Limb (tissue), 2 donors: ENCODE measurements at regions not wholly inside any gene's neighbourhood (a gene's known extent, or its start where the extent isn't known, plus 50 kb on each side); places are given as distances from the start of the nearest gene placed in this dataset.

Source experiments
- DNase-seq, 2 donors: peaks; one replicate each; pipeline ENCODE4 v3.0.0-alpha.2; 2016; ENCODE audit errors: extremely low spot score in 2 of 2

- DNase-seq, result no peak
These were observed 52.0 kb upstream of the GRAMD1B start for GRCh38 chr11:123378096-123378495.

GRCh38 chr11:123377355-123377754 lies 52.7 kb upstream of the GRAMD1B start:
- no peak for DNase-seq

- no peak for DNase-seq
These were observed 54.2 kb upstream of the GRAMD1B start for GRCh38 chr11:123375832-123376231.

- no peak for DNase-seq
These were observed 55.5 kb upstream of the GRAMD1B start for GRCh38 chr11:123374622-123374968.

- no peak for DNase-seq
These were observed 56.1 kb upstream of the GRAMD1B start for GRCh38 chr11:123373754-123374621.

- DNase-seq, result no peak
These were observed 58.4 kb upstream of the GRAMD1B start for GRCh38 chr11:123371506-123372297.

GRCh38 chr11:123366924-123367323 lies 63.1 kb upstream of the GRAMD1B start:
- DNase-seq, result no peak

- no peak for DNase-seq
These were observed 64.1 kb upstream of the GRAMD1B start for GRCh38 chr11:123365955-123366354.

- no peak for DNase-seq
These were observed 66.0 kb upstream of the GRAMD1B start for GRCh38 chr11:123364080-123364479.

- DNase-seq, result no peak
These were observed 66.5 kb upstream of the GRAMD1B start for GRCh38 chr11:123363556-123363955.

- DNase-seq, result no peak
These were observed 67.1 kb upstream of the GRAMD1B start for GRCh38 chr11:123362941-123363340.

- DNase-seq, result no peak
These were observed 67.9 kb upstream of the GRAMD1B start for GRCh38 chr11:123362186-123362585.

GRCh38 chr11:123361110-123361509 lies 69.0 kb upstream of the GRAMD1B start:
- no peak for DNase-seq

- no peak for DNase-seq
These were observed 69.7 kb upstream of the GRAMD1B start for GRCh38 chr11:123360267-123360936.

- peak; percentile 13 to 68 for DNase-seq
These were observed 71.9 kb upstream of the GRAMD1B start for GRCh38 chr11:123357990-123358827.

GRCh38 chr11:123357353-123357989 lies 72.6 kb upstream of the GRAMD1B start:
- DNase-seq, result no peak

- DNase-seq, result no peak
These were observed 73.5 kb upstream of the GRAMD1B start for GRCh38 chr11:123356539-123356938.

GRCh38 chr11:123354371-123354975 lies 75.6 kb upstream of the GRAMD1B start:
- no peak for DNase-seq

GRCh38 chr11:123351375-123351774 lies 78.7 kb upstream of the GRAMD1B start:
- DNase-seq, result peak; percentile 37 to 74

GRCh38 chr11:123349382-123349781 lies 80.7 kb upstream of the GRAMD1B start:
- no peak for DNase-seq
